Ascending aorta (tissue), 2 donors: ENCODE measurements at regions not wholly inside any gene's neighbourhood (a gene's known extent, or its start where the extent isn't known, plus 50 kb on each side); places are given as distances from the start of the nearest gene placed in this dataset.

Experiments
- DNase-seq, 2 donors: peaks; one replicate each; pipeline ENCODE4 v3.0.0-alpha.2; 2019; ENCODE audit warnings: low spot score in 2 of 2
- H3K27ac ChIP-seq, 2 donors: fragments of 200-600 bp; sonication (generic); one replicate each; pipeline ENCODE4 v1.5.1; 2016 to 2017; ENCODE audit warnings: mild to moderate bottlenecking in 1 of 2
- H3K27me3 ChIP-seq: fragments of 200-600 bp; sonication (generic); one replicate; pipeline ENCODE4 v1.5.1; 2017
- H3K36me3 ChIP-seq, 2 donors: fragments of 200-600 bp; sonication (generic); one replicate each; pipeline ENCODE4 v1.5.1; 2016
- H3K4me1 ChIP-seq, 2 donors: fragments of 200-600 bp; sonication (generic); one replicate each; pipeline ENCODE4 v1.5.1; 2016 to 2017; ENCODE audit warnings: mild to moderate bottlenecking in 1 of 2
- H3K4me3 ChIP-seq, 2 donors: fragments of 200-600 bp; sonication (generic); one replicate each; pipeline ENCODE4 v1.5.1; 2016 to 2017; ENCODE audit warnings: mild to moderate bottlenecking in 1 of 2
- H3K9me3 ChIP-seq, 2 donors: fragments of 200-600 bp; sonication (generic); one replicate each; pipeline ENCODE4 v1.5.1; 2016
- intact Hi-C: fragments of 100-400 bp; cut with DNase I; formaldehyde crosslinking; loops from one replicate; pipeline ENCODE4 v1.15.1; 2023
- TF ChIP-seq, protein P1 (sequence below), 3 experiments: fragments of 200-600 bp in 2 of 3; fragments of 450-650 bp in 1 of 3; sonication (generic) in 2 of 3; IDR thresholded peaks; one replicate each; pipeline ENCODE4 v1.5.1; 2016 to 2019; ENCODE audit warnings: antibody characterized with exemption in 3 of 3, mild to moderate bottlenecking in 1 of 3, moderate library complexity in 1 of 3

DNA sequence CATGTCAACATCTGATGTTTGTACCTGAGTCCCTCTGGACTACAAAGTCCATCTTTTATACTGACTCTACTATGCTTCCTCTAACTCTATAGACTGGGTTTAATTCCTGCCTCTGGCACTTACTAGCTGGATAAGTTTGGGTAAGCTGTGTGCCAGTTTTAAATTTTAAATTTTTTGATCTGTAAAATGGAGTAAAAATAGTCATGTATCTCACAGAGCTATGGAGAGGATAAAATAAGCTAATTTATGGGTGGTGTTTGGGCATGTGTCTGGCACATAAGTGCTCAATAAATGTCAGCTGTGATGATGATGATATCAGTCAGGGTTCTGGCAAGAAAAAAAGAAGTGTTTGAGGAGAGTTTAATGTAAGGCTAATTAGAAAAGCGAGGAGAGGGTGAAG, 139.2 kb upstream of the C1orf21 start:
- no peaks in the 10 kb centered on the region for H3K27me3 ChIP-seq
- H3K9me3 ChIP-seq: no peaks in the 10 kb centered on the region
- no peaks in the 10 kb centered on the region for H3K4me1 ChIP-seq
- no peak for DNase-seq
- TF ChIP-seq, protein P1, sequence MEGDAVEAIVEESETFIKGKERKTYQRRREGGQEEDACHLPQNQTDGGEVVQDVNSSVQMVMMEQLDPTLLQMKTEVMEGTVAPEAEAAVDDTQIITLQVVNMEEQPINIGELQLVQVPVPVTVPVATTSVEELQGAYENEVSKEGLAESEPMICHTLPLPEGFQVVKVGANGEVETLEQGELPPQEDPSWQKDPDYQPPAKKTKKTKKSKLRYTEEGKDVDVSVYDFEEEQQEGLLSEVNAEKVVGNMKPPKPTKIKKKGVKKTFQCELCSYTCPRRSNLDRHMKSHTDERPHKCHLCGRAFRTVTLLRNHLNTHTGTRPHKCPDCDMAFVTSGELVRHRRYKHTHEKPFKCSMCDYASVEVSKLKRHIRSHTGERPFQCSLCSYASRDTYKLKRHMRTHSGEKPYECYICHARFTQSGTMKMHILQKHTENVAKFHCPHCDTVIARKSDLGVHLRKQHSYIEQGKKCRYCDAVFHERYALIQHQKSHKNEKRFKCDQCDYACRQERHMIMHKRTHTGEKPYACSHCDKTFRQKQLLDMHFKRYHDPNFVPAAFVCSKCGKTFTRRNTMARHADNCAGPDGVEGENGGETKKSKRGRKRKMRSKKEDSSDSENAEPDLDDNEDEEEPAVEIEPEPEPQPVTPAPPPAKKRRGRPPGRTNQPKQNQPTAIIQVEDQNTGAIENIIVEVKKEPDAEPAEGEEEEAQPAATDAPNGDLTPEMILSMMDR (IDR thresholded peaks at IDR 0.05): no peak
- H3K36me3 ChIP-seq: no peaks in the 10 kb centered on the region
- no peak overlapping the region for H3K4me3 ChIP-seq
- intact Hi-C loops: loop anchor here (10.0 kb wide), 2 partner anchors 317 to 417 kb away; no protein-coding TSS in a partner anchor
- H3K27ac ChIP-seq: no peak overlapping the region

DNA sequence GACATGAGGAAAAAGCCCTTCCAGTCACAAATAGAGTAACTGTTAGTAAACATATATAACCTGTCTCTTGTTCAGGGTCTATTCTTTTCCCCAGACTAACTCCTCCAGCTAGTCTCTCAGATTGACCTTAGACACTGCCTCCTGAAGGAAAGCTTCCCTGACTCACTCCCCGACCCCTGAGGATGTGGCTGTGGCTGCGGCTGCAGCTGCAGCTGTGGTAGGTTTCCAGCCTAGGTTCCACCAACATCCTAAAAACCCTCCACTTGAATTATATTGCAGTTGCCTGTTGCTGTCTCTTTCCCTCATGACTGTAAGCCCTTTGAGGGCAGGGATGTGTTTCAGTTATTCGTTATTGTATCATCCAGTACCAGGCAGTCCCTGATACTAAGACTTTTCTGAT, 132.9 kb upstream of the C1orf21 start:
- Histone ChIP-seq H3K36me3 (no peaks in the 10 kb centered on the region), H3K27me3 (no peaks in the 10 kb centered on the region), H3K9me3 (no peaks in the 10 kb centered on the region), H3K27ac (no peak overlapping the region), H3K4me3 (no peak overlapping the region), H3K4me1 (no peaks in the 10 kb centered on the region)
- intact Hi-C loops: no loop called here
- no peak for DNase-seq
- TF ChIP-seq, protein P1 (IDR thresholded peaks at IDR 0.05): no peak

- Histone ChIP-seq H3K4me3 (no peak overlapping the region), H3K27me3 (no peaks in the 10 kb centered on the region), H3K27ac (no peak overlapping the region), H3K4me1 (no peaks in the 10 kb centered on the region), H3K36me3 (no peaks in the 10 kb centered on the region), H3K9me3 (no peaks in the 10 kb centered on the region)
- no peak for DNase-seq
- intact Hi-C loops: no loop called here
- TF ChIP-seq, protein P1 (IDR thresholded peaks at IDR 0.05): no peak
Measured at GRCh38 chr1:184254849-184255248, 132.0 kb upstream of the C1orf21 start.

DNA sequence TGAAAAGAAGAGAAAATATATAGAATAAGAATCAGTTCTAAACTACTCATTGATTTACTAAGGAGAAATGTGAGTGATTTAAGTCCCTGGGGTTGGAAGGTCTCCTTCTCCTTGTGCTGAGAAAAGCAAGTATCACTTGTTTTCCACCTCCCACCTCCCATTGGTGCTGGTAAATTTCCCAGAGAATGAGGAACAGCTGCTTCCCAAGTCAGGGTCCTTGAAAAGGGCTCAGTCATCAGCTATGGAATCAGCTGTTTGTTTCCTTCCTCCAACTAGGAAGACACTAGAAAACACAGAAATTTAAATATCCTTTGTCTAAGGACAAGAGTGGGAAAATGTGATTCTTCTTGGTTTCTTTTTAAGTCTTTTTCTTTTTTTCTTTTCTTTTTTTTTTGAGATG, 131.3 kb upstream of the C1orf21 start:
- Histone ChIP-seq H3K4me1 (no peaks in the 10 kb centered on the region), H3K27me3 (no peaks in the 10 kb centered on the region), H3K4me3 (no peak overlapping the region), H3K9me3 (no peaks in the 10 kb centered on the region), H3K36me3 (no peaks in the 10 kb centered on the region), H3K27ac (no peak overlapping the region)
- TF ChIP-seq, protein P1 (IDR thresholded peaks at IDR 0.05): no peak
- DNase-seq: no peak
- intact Hi-C loops: no loop called here

DNA sequence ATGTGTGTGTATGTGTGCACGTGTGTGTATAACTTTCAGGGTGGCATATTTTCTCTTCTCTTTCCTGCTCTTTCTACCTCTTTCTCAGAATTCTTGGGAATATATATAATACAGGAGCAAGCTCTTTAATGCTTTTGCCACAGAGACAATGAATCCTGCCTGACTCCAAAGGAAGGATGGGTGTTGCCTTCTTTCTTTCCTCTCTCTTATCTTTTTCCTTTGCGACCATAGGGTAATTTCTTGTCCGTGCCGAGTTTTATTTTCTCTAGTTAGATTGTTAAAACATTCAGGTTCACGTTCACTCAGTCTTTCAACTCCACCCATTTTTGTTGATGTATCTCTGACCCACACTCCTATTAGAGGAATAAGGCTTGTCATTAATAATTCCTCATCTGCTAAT, 129.0 kb upstream of the C1orf21 start:
- H3K27ac ChIP-seq: no peak overlapping the region
- no peaks in the 10 kb centered on the region for H3K27me3 ChIP-seq
- intact Hi-C loops: no loop called here
- H3K36me3 ChIP-seq: no peaks in the 10 kb centered on the region
- TF ChIP-seq, protein P1 (IDR thresholded peaks at IDR 0.05): no peak
- no peaks in the 10 kb centered on the region for H3K9me3 ChIP-seq
- H3K4me1 ChIP-seq: no peaks in the 10 kb centered on the region
- DNase-seq: no peak
- no peak overlapping the region for H3K4me3 ChIP-seq

- TF ChIP-seq, protein P1 (IDR thresholded peaks at IDR 0.05): no peak
- no peak for DNase-seq
- Histone ChIP-seq H3K27ac (no peak overlapping the region), H3K27me3 (no peaks in the 10 kb centered on the region), H3K4me1 (no peaks in the 10 kb centered on the region), H3K9me3 (no peaks in the 10 kb centered on the region), H3K36me3 (no peaks in the 10 kb centered on the region), H3K4me3 (no peak overlapping the region)
- intact Hi-C loops: no loop called here
Measured at GRCh38 chr1:184258525-184258924, 128.3 kb upstream of the C1orf21 start.
